ENCODE measurements at regions not wholly inside any gene's neighbourhood (a gene's known extent, or its start where the extent isn't known, plus 50 kb on each side); places are given as distances from the start of the nearest gene placed in this dataset.

DNA sequence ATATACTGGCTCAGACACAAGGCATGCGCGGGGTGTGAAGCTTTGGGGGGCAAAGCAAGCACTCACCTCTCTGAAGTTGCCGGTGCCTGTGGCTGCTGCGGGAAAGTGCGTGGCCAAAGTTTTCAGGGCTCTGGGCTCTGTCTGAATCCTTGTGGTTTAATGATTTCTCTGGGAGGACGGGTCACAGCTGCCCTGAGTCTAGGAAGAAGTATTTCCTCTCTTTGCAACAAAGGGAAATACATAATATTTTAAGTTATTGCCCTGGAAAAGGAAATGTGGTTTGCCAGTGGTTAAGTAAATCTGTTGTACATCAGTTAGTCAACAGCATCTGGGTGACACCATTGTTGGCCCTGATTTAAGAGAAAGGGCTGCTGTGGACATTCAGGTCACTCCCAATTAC lies 56.7 kb upstream of the ZDBF2 start:
- TF ChIP-seq, protein P1, sequence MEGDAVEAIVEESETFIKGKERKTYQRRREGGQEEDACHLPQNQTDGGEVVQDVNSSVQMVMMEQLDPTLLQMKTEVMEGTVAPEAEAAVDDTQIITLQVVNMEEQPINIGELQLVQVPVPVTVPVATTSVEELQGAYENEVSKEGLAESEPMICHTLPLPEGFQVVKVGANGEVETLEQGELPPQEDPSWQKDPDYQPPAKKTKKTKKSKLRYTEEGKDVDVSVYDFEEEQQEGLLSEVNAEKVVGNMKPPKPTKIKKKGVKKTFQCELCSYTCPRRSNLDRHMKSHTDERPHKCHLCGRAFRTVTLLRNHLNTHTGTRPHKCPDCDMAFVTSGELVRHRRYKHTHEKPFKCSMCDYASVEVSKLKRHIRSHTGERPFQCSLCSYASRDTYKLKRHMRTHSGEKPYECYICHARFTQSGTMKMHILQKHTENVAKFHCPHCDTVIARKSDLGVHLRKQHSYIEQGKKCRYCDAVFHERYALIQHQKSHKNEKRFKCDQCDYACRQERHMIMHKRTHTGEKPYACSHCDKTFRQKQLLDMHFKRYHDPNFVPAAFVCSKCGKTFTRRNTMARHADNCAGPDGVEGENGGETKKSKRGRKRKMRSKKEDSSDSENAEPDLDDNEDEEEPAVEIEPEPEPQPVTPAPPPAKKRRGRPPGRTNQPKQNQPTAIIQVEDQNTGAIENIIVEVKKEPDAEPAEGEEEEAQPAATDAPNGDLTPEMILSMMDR (IDR thresholded peaks at IDR 0.05; ENCODE audit: insufficient read depth, low read length), result no peak
- TF ChIP-seq POLR2AphosphoS5 (IDR thresholded peaks at IDR 0.05; ENCODE audit: low read depth), result no peak
